Kidney (tissue), 13 donors: ENCODE measurements at regions not wholly inside any gene's neighbourhood (a gene's known extent, or its start where the extent isn't known, plus 50 kb on each side); places are given as distances from the start of the nearest gene placed in this dataset.
A peak's percentile ranks its signal among the peaks of the same experiment; 100 is the strongest.

Experiments used
- DNase-seq, 5 donors: peaks; one replicate each; pipeline ENCODE4 v3.0.0-alpha.2; 2013 to 2020
- FAIRE-seq: peaks from 2 replicates; lab custom pipeline; 2012; peaks lifted over from hg19 to GRCh38; lab: Jason Lieb, UNC
- H3K27ac ChIP-seq, 2 donors: one replicate each; pipeline ENCODE4 v1.7.0; 2013; ENCODE audit warnings: low read depth in 2 of 2, low read length in 2 of 2, inconsistent platforms in 1 of 2
- H3K27me3 ChIP-seq: one replicate; pipeline ENCODE4 v1.7.1; 2013; ENCODE audit warnings: low read length, inconsistent platforms; ENCODE audit not compliant: control insufficient read depth, insufficient read depth
- H3K36me3 ChIP-seq, 3 donors: one replicate each; pipeline versions ENCODE4 v1.7.0 to v1.7.1; 2013; ENCODE audit warnings: low read length in 3 of 3, control low read depth in 1 of 3, inconsistent platforms in 1 of 3; ENCODE audit not compliant: insufficient read depth in 3 of 3, control insufficient read depth in 2 of 3
- H3K4me1 ChIP-seq, 3 donors: one replicate each; pipeline versions ENCODE4 v1.7.0 to v1.7.1; 2013; ENCODE audit warnings: low read length in 3 of 3, inconsistent platforms in 1 of 3, low read depth in 1 of 3; ENCODE audit not compliant: control insufficient read depth in 2 of 3, insufficient read depth in 2 of 3
- H3K4me3 ChIP-seq, 3 donors: one replicate each; pipeline versions ENCODE4 v1.7.0 to v1.8.1; 2013; ENCODE audit warnings: low read length in 3 of 3, control low read depth in 1 of 3, inconsistent platforms in 1 of 3
- H3K9ac ChIP-seq, 3 donors: one replicate each; pipeline versions ENCODE4 v1.7.0 to v1.7.1; 2013; ENCODE audit warnings: low read length in 3 of 3, control low read depth in 1 of 3, inconsistent platforms in 1 of 3
- H3K9me3 ChIP-seq, 3 donors: one replicate each; pipeline versions ENCODE4 v1.7.0 to v1.7.1; 2013; ENCODE audit warnings: low read length in 3 of 3, control low read depth in 1 of 3, inconsistent platforms in 1 of 3; ENCODE audit not compliant: control insufficient read depth in 2 of 3, insufficient read depth in 1 of 3
- CTCF ChIP-seq: IDR thresholded peaks from 3 replicates; pipeline ENCODE4 v1.5.1; 2012; ENCODE audit warnings: mild to moderate bottlenecking, moderate library complexity, borderline replicate concordance; ENCODE audit not compliant: insufficient read depth; ENCODE audit errors: extremely low read depth
- intact Hi-C: fragments of 100-400 bp; cut with DNase I; formaldehyde crosslinking; loops from one replicate; pipeline ENCODE4 v1.11.1; 2022
- donor health status: control.
- donor health status: control.
- donor health status: control.
- donor health status: control.
- donor health status: control.
- donor health status: DM: yes; HTN: yes; CAD: no.
- donor health status: Normal renal cell carcinoma (clear cell type).

DNA sequence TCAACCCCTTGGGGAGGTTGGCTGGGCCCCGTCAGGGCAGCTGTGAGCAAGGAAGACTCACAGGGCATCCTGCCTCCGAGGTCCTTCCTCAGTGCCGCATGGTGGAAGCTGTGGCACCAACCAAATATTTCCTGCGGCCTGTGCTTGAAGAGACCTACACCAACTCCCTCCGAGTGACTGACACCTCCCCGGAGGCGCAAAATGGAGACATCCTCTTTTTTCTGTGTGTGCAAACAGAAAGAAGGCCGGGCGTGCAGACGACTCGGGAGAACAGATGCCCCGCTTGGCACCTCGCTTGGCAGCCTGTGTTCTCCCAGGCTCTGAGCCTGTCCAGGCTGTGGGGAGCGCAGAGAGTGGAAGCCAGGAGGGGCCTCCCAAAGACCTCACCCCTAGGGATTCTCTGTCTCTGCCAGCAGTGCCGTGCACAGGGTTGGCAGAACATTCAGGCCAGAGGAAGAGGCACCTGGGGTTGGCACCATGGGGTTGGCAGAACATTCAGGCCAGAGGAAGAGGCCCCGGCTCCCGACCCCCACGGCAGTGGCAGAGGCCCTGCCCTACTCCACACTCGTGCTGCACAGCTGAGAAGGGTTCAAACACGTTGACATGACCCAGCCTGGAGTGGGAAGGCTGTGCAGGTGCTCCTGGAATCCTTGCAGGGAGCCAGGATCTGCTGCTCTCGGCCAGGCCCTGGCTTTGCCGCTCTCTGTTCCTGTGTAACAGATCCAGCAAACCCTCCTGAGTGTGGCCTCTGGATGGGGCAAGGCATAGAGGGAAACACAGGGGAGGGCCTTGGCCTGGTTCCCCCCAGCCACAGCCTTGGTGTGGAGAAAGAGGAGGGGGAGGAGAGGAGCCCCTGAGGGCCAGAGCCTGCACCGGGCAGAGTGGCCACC is 805.5 kb downstream of the BRD1 start:
- no peaks in the 10 kb centered on the region for H3K9me3 ChIP-seq
- no peaks in the 10 kb centered on the region for H3K36me3 ChIP-seq
- intact Hi-C loops = no loop called here
- H3K27me3 ChIP-seq = no peaks in the 10 kb centered on the region
- FAIRE-seq = no peak
- H3K27ac ChIP-seq = no peak overlapping the region
- TF ChIP-seq CTCF = no peak
- H3K9ac ChIP-seq = no peak overlapping the region
- peak in 2 of 5 donors; percentile 15 to 59 for DNase-seq
- no peak overlapping the region for H3K4me3 ChIP-seq
- H3K4me1 ChIP-seq = no peaks in the 10 kb centered on the region

DNA sequence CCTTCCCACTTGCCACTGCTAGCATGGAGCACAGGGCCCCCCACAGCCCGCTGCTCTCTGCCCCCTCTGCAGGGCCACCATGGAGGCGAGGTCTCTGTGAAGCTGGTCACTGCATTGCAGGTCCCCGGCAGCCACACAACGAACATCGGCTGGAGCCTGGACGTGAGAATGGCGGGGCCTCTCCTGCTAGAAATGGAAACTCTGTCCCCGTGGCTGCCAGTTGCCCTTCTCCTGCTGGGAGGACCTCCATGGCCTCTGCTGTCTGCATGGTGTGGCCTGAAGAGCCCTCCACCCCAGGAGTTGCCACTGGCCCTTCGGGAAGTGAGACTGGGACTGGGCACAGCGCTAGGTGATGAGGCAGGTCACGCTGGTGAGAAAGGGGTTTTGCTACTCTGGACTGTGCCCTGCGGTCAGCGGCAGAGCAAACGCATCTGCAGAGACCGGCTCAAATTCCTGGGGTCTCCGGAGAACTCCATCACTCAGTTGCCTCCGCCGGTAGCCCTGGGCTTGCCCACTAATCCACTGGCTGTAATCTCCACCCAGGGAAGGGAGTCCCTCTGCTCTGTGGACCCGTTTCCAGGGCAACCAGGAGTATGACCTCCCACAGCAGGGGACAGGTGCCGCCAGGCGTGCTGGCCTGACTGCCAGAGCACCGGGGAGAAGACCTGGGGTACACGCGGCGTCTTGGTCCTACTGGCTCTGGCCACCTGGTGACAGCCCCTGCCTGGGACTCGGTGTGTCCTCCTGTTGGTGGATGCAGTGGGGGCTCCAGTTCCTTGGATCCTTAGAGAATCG is 806.3 kb downstream of the BRD1 start:
- intact Hi-C loops = no loop called here
- no peak overlapping the region for H3K27ac ChIP-seq
- H3K9me3 ChIP-seq = no peaks in the 10 kb centered on the region
- no peak overlapping the region for H3K9ac ChIP-seq
- H3K4me3 ChIP-seq = no peak overlapping the region
- FAIRE-seq = no peak
- no peak for TF ChIP-seq CTCF
- no peaks in the 10 kb centered on the region for H3K4me1 ChIP-seq
- DNase-seq = peak in 2 of 5 donors; percentile 29 to 43
- no peaks in the 10 kb centered on the region for H3K36me3 ChIP-seq
- H3K27me3 ChIP-seq = no peaks in the 10 kb centered on the region

DNA sequence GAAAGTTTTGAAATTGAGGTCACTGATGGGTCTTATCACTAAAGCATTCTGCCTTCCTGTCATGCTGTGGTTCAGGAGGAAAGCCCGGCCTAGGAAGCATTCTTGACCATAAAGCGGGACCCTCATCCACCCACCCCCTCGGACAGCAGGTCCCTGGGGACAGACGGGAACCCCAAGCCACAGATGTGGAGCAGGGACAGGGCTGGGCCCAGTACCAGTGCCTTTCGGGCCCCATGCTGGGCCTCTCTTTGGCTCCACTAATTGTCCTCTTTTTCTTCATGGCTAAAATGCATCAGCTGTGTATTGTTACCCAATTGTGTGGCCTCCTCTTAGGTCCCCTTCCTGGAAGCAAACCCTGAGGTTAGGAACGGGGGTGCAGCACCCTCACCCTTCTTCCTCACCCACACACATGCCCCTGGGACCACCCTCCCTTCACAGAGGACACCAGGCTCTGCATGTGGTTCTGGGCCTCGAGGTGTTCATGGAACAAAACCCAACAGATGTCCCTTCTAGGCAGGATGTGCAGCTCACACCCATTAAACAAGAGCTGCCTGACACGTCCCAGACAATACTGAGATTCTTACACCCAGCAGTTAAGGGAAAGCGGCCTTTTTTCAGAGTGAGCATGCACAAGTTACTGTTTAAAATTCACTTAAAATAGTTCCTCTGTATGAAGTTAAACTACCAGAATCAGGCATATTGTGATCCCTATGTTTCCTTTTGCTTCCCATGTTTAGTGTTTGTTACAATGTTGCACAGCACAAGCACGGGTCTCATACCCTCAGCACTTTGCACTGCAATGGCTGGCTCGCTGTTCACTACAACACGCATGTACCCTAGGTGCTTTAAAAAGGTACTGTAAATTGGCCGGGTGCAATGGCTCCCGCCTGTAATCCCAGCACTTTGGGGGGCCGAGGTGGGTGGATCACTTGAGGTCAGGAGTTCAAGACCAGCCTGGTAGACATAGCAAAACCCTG is 807.6 kb downstream of the BRD1 start:
- Histone ChIP-seq H3K4me3 (no peak overlapping the region), H3K27ac (no peak overlapping the region), H3K36me3 (no peaks in the 10 kb centered on the region), H3K9me3 (no peaks in the 10 kb centered on the region), H3K9ac (no peak overlapping the region), H3K4me1 (no peaks in the 10 kb centered on the region), H3K27me3 (no peaks in the 10 kb centered on the region)
- no peak for TF ChIP-seq CTCF
- no peak for FAIRE-seq
- DNase-seq = peak in 2 of 5 donors; percentile 20 to 24
- intact Hi-C loops = no loop called here
